K562 (cell line): ENCODE measurements at regions not wholly inside any gene's neighbourhood (a gene's known extent, or its start where the extent isn't known, plus 50 kb on each side); places are given as distances from the start of the nearest gene placed in this dataset.

ENCODE experiments used
- ZNF165 ChIP-seq: fragments of 250-450 bp; sonication (Bioruptor Pico); IDR thresholded peaks from 2 replicates; pipeline ENCODE4 v1.4.0; 2020; ENCODE audit warnings: borderline replicate concordance
- ZNF354B ChIP-seq: fragments of 250-450 bp; sonication (Bioruptor Pico); IDR thresholded peaks from 2 replicates; pipeline ENCODE4 v1.4.0; 2020
- ZNF431 ChIP-seq: sonication (generic); formaldehyde crosslinking; IDR thresholded peaks from 2 replicates; pipeline ENCODE4 v1.8.0; 2022; ENCODE audit warnings: mild to moderate bottlenecking, missing genetic modification reagents
- TF ChIP-seq, protein P1 (sequence below): fragments of 200-600 bp; sonication (generic); IDR thresholded peaks from one replicate; pipeline ENCODE4 v1.6.1; 2012; ENCODE audit warnings: mild to moderate bottlenecking, low read depth, low read length, inconsistent platforms
- TF ChIP-seq, protein P2 (sequence below): sonication (generic); formaldehyde crosslinking; IDR thresholded peaks from 2 replicates; pipeline ENCODE4 v1.8.1; 2023; ENCODE audit warnings: mild to moderate bottlenecking, missing genetic modification reagents

DNA sequence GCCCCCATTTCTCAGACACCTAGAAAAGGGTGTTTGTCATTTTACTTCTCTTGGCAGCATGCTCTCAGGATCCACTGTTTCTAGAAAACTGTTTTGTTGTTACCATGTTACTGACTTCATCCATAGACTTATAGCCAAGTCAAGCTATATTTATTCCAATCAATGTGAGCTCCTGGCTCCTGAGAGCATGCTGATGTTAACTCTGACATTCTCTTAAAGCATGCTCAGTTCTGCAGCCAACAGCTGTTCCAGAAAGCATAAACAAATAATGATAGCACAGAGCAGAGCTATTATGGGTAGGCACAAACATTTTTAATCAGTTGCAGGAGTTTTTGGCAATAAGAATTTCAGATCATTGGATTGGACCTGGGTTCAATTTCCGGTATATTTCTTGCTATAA, 92.4 kb upstream of the CEP85L start (continued):
- TF ChIP-seq, protein P1, sequence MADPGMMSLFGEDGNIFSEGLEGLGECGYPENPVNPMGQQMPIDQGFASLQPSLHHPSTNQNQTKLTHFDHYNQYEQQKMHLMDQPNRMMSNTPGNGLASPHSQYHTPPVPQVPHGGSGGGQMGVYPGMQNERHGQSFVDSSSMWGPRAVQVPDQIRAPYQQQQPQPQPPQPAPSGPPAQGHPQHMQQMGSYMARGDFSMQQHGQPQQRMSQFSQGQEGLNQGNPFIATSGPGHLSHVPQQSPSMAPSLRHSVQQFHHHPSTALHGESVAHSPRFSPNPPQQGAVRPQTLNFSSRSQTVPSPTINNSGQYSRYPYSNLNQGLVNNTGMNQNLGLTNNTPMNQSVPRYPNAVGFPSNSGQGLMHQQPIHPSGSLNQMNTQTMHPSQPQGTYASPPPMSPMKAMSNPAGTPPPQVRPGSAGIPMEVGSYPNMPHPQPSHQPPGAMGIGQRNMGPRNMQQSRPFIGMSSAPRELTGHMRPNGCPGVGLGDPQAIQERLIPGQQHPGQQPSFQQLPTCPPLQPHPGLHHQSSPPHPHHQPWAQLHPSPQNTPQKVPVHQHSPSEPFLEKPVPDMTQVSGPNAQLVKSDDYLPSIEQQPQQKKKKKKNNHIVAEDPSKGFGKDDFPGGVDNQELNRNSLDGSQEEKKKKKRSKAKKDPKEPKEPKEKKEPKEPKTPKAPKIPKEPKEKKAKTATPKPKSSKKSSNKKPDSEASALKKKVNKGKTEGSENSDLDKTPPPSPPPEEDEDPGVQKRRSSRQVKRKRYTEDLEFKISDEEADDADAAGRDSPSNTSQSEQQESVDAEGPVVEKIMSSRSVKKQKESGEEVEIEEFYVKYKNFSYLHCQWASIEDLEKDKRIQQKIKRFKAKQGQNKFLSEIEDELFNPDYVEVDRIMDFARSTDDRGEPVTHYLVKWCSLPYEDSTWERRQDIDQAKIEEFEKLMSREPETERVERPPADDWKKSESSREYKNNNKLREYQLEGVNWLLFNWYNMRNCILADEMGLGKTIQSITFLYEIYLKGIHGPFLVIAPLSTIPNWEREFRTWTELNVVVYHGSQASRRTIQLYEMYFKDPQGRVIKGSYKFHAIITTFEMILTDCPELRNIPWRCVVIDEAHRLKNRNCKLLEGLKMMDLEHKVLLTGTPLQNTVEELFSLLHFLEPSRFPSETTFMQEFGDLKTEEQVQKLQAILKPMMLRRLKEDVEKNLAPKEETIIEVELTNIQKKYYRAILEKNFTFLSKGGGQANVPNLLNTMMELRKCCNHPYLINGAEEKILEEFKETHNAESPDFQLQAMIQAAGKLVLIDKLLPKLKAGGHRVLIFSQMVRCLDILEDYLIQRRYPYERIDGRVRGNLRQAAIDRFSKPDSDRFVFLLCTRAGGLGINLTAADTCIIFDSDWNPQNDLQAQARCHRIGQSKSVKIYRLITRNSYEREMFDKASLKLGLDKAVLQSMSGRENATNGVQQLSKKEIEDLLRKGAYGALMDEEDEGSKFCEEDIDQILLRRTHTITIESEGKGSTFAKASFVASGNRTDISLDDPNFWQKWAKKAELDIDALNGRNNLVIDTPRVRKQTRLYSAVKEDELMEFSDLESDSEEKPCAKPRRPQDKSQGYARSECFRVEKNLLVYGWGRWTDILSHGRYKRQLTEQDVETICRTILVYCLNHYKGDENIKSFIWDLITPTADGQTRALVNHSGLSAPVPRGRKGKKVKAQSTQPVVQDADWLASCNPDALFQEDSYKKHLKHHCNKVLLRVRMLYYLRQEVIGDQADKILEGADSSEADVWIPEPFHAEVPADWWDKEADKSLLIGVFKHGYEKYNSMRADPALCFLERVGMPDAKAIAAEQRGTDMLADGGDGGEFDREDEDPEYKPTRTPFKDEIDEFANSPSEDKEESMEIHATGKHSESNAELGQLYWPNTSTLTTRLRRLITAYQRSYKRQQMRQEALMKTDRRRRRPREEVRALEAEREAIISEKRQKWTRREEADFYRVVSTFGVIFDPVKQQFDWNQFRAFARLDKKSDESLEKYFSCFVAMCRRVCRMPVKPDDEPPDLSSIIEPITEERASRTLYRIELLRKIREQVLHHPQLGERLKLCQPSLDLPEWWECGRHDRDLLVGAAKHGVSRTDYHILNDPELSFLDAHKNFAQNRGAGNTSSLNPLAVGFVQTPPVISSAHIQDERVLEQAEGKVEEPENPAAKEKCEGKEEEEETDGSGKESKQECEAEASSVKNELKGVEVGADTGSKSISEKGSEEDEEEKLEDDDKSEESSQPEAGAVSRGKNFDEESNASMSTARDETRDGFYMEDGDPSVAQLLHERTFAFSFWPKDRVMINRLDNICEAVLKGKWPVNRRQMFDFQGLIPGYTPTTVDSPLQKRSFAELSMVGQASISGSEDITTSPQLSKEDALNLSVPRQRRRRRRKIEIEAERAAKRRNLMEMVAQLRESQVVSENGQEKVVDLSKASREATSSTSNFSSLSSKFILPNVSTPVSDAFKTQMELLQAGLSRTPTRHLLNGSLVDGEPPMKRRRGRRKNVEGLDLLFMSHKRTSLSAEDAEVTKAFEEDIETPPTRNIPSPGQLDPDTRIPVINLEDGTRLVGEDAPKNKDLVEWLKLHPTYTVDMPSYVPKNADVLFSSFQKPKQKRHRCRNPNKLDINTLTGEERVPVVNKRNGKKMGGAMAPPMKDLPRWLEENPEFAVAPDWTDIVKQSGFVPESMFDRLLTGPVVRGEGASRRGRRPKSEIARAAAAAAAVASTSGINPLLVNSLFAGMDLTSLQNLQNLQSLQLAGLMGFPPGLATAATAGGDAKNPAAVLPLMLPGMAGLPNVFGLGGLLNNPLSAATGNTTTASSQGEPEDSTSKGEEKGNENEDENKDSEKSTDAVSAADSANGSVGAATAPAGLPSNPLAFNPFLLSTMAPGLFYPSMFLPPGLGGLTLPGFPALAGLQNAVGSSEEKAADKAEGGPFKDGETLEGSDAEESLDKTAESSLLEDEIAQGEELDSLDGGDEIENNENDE, result no peak
- TF ChIP-seq, protein P2, sequence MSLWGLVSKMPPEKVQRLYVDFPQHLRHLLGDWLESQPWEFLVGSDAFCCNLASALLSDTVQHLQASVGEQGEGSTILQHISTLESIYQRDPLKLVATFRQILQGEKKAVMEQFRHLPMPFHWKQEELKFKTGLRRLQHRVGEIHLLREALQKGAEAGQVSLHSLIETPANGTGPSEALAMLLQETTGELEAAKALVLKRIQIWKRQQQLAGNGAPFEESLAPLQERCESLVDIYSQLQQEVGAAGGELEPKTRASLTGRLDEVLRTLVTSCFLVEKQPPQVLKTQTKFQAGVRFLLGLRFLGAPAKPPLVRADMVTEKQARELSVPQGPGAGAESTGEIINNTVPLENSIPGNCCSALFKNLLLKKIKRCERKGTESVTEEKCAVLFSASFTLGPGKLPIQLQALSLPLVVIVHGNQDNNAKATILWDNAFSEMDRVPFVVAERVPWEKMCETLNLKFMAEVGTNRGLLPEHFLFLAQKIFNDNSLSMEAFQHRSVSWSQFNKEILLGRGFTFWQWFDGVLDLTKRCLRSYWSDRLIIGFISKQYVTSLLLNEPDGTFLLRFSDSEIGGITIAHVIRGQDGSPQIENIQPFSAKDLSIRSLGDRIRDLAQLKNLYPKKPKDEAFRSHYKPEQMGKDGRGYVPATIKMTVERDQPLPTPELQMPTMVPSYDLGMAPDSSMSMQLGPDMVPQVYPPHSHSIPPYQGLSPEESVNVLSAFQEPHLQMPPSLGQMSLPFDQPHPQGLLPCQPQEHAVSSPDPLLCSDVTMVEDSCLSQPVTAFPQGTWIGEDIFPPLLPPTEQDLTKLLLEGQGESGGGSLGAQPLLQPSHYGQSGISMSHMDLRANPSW (CRISPR knock-in tag), result no peak
- TF ChIP-seq ZNF354B (CRISPR knock-in tag) (no peak), ZNF165 (no peak), ZNF431 (CRISPR knock-in tag) (no peak)
